ENCODE measurements at regions not wholly inside any gene's neighbourhood (a gene's known extent, or its start where the extent isn't known, plus 50 kb on each side); places are given as distances from the start of the nearest gene placed in this dataset.

GRCh38 chr12:70008944-70009343, 183.9 kb downstream of the MYRFL start:
- no peak for TF ChIP-seq POLR2A (IDR thresholded peaks at IDR 0.05)
- TF ChIP-seq CTCF (IDR thresholded peaks at IDR 0.05): no peak
- TF ChIP-seq EP300 (IDR thresholded peaks at IDR 0.05): no peak
